ENCODE measurements at regions not wholly inside any gene's neighbourhood (a gene's known extent, or its start where the extent isn't known, plus 50 kb on each side); places are given as distances from the start of the nearest gene placed in this dataset.

- Histone ChIP-seq H3K4me3 (ENCODE audit: low read length) (no peak overlapping the region), H3K27ac (ENCODE audit: low read depth, low read length) (no peak overlapping the region), H3K4me1 (ENCODE audit: control insufficient read depth, insufficient read depth, low read length) (no peaks in the 10 kb centered on the region), H3K27me3 (ENCODE audit: control insufficient read depth, insufficient read depth, low read length, poor library complexity, severe bottlenecking) (no peaks in the 10 kb centered on the region), H3K9me3 (ENCODE audit: control insufficient read depth, low read length) (peaks cover 12% of the 10 kb centered on the region), H3K36me3 (ENCODE audit: control insufficient read depth, insufficient read depth, low read length) (no peaks in the 10 kb centered on the region), H3K9ac (ENCODE audit: extremely low read depth, low read length, poor library complexity, severe bottlenecking) (no peak overlapping the region)
- no peaks in the 10 kb centered on the region for H3K27me3 Mint-ChIP-seq (ENCODE audit: insufficient read depth)
- no peak for TF ChIP-seq CTCF (conservative IDR thresholded peaks at IDR 0.05)
- no peaks in the 10 kb centered on the region for H3K36me3 Mint-ChIP-seq (ENCODE audit: low read depth)
- no peak for DNase-seq
- H3K9me3 Mint-ChIP-seq, result peaks cover 12% of the 10 kb centered on the region
- H3K4me1 Mint-ChIP-seq, result peaks cover 6% of the 10 kb centered on the region
- WGBS, 2 experiments (ENCODE audit: insufficient coverage in 1 of 2, insufficient read length in 1 of 2), result 97 to 100% methylated on average over 2 to 5 of the region's 5 CpGs
- no peak overlapping the region for H3K27ac Mint-ChIP-seq
- H3K4me3 Mint-ChIP-seq, result no peak overlapping the region
These were observed 280.0 kb downstream of the C12orf75 start for GRCh38 chr12:105610459-105610858.

- peaks cover 12% of the 10 kb centered on the region for H3K9me3 ChIP-seq (ENCODE audit: control insufficient read depth, low read length)
- H3K4me1 Mint-ChIP-seq, result peaks cover 8% of the 10 kb centered on the region
- H3K9ac ChIP-seq (ENCODE audit: extremely low read depth, low read length, poor library complexity, severe bottlenecking), result no peak overlapping the region
- H3K9me3 Mint-ChIP-seq, result peaks cover 12% of the 10 kb centered on the region
- no peak for TF ChIP-seq CTCF (conservative IDR thresholded peaks at IDR 0.05)
- no peak overlapping the region for H3K27ac Mint-ChIP-seq
- H3K27ac ChIP-seq (ENCODE audit: low read depth, low read length), result no peak overlapping the region
- H3K36me3 ChIP-seq (ENCODE audit: control insufficient read depth, insufficient read depth, low read length), result no peaks in the 10 kb centered on the region
- H3K27me3 ChIP-seq (ENCODE audit: control insufficient read depth, insufficient read depth, low read length, poor library complexity, severe bottlenecking), result no peaks in the 10 kb centered on the region
- H3K4me3 Mint-ChIP-seq, result no peak overlapping the region
- 89% methylated on average over 3 of the region's 3 CpGs; no CpG with 5 or more reads in 1 of the 2 experiments for WGBS, 2 experiments (ENCODE audit: insufficient coverage in 1 of 2, insufficient read length in 1 of 2)
- H3K36me3 Mint-ChIP-seq (ENCODE audit: low read depth), result no peaks in the 10 kb centered on the region
- DNase-seq, result no peak
- no peak overlapping the region for H3K4me3 ChIP-seq (ENCODE audit: low read length)
- H3K4me1 ChIP-seq (ENCODE audit: control insufficient read depth, insufficient read depth, low read length), result no peaks in the 10 kb centered on the region
- H3K27me3 Mint-ChIP-seq (ENCODE audit: insufficient read depth), result no peaks in the 10 kb centered on the region
These were observed 280.8 kb downstream of the C12orf75 start for GRCh38 chr12:105611340-105611739.

GRCh38 chr12:105613269-105613668, 282.8 kb downstream of the C12orf75 start:
- Mint-ChIP-seq H3K36me3 (ENCODE audit: low read depth) (no peaks in the 10 kb centered on the region), H3K27ac (no peak overlapping the region), H3K4me1 (peaks cover 11% of the 10 kb centered on the region), H3K4me3 (no peak overlapping the region), H3K9me3 (peaks cover 12% of the 10 kb centered on the region), H3K27me3 (ENCODE audit: insufficient read depth) (no peaks in the 10 kb centered on the region)
- peaks cover 12% of the 10 kb centered on the region for H3K9me3 ChIP-seq (ENCODE audit: control insufficient read depth, low read length)
- H3K9ac ChIP-seq (ENCODE audit: extremely low read depth, low read length, poor library complexity, severe bottlenecking), result no peak overlapping the region
- TF ChIP-seq CTCF (conservative IDR thresholded peaks at IDR 0.05), result no peak
- H3K4me1 ChIP-seq (ENCODE audit: control insufficient read depth, insufficient read depth, low read length), result no peaks in the 10 kb centered on the region
- H3K4me3 ChIP-seq (ENCODE audit: low read length), result no peak overlapping the region
- H3K36me3 ChIP-seq (ENCODE audit: control insufficient read depth, insufficient read depth, low read length), result no peaks in the 10 kb centered on the region
- no peak overlapping the region for H3K27ac ChIP-seq (ENCODE audit: low read depth, low read length)
- no peaks in the 10 kb centered on the region for H3K27me3 ChIP-seq (ENCODE audit: control insufficient read depth, insufficient read depth, low read length, poor library complexity, severe bottlenecking)
- WGBS, 2 experiments (ENCODE audit: insufficient coverage in 1 of 2, insufficient read length in 1 of 2), result 89 to 93% methylated on average over 3 to 4 of the region's 4 CpGs
- DNase-seq, result no peak

Measured in endodermal cell (in vitro differentiated cells).